HG03139 (cell line): ENCODE measurements at regions not wholly inside any gene's neighbourhood (a gene's known extent, or its start where the extent isn't known, plus 50 kb on each side); places are given as distances from the start of the nearest gene placed in this dataset.

Experiments used
- ATAC-seq: cut with Tn5 transposase; IDR thresholded peaks from one replicate; pipeline ENCODE4 v1.9.1; 2021; ENCODE audit not compliant: unreplicated experiment

- ATAC-seq = peak; percentile 61
Measured at GRCh38 chr3:186413615-186414415, 51.8 kb upstream of the DGKG start.

- ATAC-seq = no peak
Measured at GRCh38 chr3:186411994-186412393, 50.0 kb upstream of the DGKG start.
